HG03457 (cell line): ENCODE measurements at regions not wholly inside any gene's neighbourhood (a gene's known extent, or its start where the extent isn't known, plus 50 kb on each side); places are given as distances from the start of the nearest gene placed in this dataset.
"Not testable (repeated sequence)": the region's sequence is repeated elsewhere in the genome, so short reads cannot be mapped to it uniquely, and the experiment has no call there.

Experiments used
- ATAC-seq: cut with Tn5 transposase; IDR thresholded peaks from one replicate; pipeline ENCODE4 v1.9.1; 2021; ENCODE audit warnings: moderate number of reproducible peaks; ENCODE audit not compliant: unreplicated experiment

DNA sequence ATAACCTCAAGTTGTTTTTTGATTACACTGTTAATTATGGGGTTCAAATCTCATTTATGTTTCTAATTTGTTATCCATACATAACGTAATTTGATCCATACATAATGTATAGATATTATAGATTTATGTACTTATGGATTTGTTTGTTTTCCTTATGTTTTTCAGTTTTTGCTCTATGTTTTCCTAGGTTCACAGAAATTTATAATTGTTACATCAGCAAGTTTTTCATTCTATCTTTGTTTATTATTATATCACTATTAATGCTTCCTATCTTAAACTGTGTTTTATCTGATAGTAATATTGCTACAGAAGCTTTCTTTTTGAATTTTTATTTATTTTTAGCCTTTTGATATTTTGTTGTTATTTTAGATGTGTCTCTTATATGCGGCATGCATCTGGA is 194.3 kb upstream of the SOX21 start:
- no peak for ATAC-seq

DNA sequence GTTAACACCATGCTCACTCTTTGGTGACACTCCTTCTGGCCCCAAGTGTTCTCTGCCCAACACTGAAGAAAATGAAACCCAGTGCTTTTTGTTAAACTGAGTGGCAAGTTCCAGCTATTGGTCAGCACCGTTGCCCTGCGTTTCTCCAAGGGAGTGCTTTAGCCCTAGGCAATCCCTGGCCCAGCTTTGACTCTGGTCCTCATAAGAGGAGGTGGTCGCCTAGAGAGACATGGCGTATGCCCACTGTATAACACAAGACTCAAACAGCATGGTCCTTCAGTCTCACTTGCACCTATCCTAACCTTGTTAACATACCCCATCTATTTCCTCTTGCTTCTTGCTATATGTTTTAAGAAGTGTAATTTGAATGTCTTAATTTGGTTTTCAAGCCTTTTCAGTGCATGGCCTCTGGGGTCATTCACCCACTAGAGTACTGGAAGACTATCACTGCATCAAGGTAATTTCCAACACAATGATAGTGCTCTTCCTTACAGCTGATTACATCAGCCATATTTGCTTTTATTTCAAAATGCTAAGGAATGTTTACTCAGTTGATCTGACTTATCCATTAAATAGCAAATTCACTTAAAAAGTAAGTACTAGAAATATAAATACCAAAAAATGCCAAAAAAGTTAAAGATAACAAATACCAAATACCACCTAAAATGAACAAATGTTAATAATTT is 190.5 kb upstream of the SOX21 start:
- no peak for ATAC-seq

DNA sequence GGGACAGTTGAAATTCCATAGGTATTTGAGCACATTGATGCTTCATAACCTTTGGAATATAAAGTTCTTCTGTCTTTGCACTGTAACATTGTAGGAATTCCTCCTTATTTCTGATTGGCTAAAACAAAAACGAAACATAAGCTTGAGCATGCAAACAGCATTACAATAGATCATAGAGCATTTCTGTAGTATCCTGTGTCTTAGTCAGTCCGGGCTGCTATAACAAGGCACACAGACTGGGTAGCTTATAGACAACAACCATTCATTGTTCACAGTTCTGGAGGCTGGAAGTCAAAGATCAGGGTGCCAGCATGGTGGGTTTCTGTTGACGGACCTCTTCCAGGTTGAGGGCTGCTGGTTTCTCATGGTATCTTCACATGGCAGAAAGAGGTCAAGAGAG is 188.7 kb upstream of the SOX21 start:
- no peak for ATAC-seq

- ATAC-seq: no peak
These were observed 184.5 kb upstream of the SOX21 start for GRCh38 chr13:94896719-94897317.

- no peak for ATAC-seq
These were observed 183.9 kb upstream of the SOX21 start for GRCh38 chr13:94896238-94896637.

- no peak for ATAC-seq
These were observed 173.8 kb upstream of the SOX21 start for GRCh38 chr13:94886191-94886590.

DNA sequence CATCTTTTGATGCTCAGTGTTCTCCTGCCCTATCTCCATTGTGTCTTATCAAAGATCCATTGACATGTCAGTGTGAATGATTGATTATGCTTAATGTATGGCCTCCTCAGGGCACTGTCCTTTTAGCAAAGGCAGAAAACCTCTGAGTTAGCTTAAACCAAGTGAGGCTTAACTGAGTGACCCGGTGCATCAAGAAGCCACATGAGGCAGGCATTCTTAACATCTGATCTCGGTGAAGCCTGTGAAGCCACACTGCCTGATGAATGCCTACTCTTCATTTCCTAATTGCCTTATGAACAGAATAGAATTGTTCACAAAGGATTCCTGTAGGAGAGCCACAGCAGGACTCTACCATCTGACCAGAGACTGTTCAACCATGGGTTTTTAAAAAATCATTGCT is 168.1 kb upstream of the SOX21 start:
- no peak for ATAC-seq

DNA sequence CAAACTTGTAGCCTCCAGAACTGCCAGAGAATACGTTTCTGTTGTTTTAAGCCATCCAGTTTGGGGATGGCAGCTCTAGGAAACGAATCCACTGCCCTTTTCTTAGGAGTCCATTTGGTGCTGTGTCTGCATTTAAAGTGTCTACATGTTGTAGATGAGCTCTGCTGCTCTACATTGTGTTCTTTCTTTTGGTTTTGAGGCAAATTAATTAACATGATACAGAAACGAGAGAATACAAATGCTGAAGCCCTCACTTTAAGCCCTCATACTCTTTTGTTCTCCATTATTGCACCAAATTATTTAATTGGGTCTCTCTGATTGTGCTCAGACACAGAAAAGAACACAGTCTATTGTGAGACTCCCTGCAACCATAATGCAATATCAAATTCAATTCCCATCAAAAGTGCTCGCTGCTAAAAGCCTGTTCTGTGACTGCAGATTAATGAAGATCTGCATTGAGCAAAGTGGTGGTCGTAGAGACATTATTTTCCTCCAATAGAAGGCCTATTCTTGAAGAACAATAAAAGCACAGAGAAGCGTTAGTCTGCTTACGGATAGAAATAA is 166.3 kb upstream of the SOX21 start:
- no peak for ATAC-seq

DNA sequence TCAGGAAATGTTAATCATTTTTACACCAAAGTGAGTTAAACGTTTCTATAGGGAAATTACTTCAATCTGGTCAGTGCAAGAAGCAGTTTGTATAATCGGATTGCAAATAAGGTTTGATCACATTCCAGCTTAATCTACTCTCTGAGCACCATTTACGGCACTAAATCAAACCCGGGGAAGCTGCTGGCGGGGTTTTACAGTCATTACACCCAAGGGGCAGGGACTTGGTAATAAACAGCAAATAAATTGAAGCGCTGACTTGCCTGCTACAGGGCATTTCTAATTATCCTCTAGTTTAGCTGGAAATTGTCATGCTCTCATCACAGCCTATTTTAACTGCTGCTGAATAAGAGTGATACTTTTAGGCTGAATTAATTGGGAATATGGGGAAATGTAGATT is 152.1 kb upstream of the SOX21 start:
- ATAC-seq: no peak

DNA sequence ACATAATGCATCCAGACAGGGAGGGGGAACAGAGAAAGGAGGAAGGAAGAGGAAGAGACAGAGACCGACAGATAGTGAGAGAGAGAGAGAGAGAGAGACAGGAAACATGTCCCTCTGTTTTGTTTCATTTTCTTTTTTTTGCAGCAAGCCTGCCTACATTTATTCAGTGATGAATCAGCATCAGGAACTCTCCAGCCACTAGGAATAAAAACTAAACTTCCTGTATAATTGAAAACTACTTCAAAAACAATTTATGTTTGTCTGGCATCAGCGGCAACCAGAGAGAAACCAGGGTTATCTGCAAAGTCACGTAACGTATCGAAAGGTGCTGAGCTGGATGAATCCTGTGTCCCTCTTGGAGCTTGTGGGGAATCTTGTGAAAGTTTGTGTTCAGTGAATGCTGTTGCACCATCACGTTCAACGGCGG is 148.6 kb upstream of the SOX21 start:
- ATAC-seq: peak; percentile 79

- no peak for ATAC-seq
These were observed 147.5 kb upstream of the SOX21 start for GRCh38 chr13:94859811-94860210.

DNA sequence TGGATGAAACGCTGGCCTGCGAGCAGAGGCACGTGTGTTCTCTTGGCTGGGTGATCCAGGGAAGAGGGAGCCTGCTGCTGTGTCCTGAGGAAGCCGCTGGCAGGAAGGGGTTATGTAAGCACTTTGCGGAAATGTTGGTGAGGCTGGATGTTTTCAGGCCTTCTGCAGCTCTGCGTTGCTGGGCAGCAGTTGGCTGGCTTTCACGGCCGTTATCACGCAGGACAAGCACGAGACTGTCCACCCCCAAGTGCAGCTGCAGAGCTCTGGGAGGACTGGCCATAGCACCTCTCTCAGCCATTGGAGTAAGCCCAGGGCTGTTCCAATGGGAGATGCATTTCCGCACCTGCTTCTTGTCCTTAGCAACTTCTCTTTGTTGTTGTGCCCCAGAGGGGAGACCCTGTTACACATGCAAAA is 146.9 kb upstream of the SOX21 start:
- ATAC-seq: no peak

- no peak for ATAC-seq
These were observed 146.5 kb upstream of the SOX21 start for GRCh38 chr13:94858856-94859255.

DNA sequence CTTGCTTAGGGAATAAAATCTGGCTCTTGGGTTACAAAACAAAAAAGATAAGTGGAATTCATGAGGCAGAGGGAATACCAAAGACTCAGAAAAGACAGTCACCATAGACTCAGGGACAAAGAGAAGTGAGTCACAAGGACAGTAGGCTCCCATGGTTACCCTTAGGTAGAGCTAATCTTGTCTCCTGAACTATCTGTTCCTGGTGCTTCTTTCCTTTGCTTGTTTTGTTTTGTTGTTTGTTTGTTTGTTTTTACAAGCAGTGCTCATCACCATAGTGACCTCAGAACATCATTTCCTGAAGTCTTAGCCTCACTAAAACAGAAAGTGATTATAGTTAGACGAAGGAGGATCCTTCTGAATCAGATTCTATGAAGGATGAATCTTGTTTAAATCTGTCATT is 142.3 kb upstream of the SOX21 start:
- no peak for ATAC-seq

DNA sequence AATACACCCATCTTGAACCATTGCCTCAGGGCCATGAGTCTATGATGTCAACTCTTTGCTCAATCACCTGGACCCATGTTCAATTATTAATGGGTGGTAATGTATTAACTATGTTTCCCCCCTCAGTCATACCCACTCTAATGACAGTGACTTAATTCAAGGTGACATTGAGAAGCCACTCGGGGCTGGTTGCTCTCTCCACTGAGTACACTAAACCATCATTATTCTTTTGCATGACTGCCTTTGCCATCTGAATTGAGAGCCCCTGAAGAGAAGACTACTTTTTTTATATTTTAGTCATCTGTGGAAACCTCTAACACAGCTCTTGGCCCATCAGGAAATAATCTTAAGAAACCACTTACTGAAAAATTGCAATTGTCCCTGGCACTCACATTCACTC is 139.2 kb upstream of the SOX21 start:
- ATAC-seq: no peak

DNA sequence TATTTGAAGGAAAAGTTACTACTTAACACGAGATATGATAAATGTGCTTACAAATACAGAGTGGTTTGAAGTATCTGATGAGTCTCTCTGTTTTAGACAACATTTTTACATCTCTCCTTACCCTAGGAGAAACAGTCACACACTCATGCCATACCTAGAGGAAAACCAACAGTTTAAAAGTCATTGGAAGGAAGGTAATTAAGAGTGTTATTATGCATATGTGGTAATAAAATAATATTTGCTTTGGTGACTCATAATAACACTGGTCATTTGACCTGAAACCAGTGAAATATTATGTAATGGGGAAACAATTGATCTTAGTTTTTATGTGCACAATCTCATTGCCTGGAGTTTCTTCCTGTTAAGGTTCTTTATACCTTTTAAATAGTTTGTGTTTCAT is 136.9 kb upstream of the SOX21 start:
- no peak for ATAC-seq

GRCh38 chr13:94842901-94843300 is 130.6 kb upstream of the SOX21 start:
- ATAC-seq: no peak

DNA sequence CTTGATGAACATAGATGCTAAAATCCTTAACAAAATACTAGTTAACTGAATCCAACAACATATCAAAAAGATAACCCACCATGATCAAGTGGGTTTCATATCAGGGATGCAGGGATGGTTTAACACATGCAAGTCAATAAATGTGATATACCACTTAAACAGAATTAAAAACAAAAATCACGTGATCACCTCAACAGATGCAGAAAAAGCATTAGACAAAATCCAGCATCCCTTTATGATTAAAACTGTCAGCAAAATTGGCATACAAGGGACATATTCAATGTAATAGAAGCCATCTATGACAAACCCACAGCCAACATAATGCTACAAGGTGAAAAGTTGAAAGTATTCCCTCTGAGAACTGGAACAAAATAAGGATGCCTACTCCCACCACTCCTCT is 124.7 kb upstream of the SOX21 start:
- not testable (repeated sequence) for ATAC-seq

DNA sequence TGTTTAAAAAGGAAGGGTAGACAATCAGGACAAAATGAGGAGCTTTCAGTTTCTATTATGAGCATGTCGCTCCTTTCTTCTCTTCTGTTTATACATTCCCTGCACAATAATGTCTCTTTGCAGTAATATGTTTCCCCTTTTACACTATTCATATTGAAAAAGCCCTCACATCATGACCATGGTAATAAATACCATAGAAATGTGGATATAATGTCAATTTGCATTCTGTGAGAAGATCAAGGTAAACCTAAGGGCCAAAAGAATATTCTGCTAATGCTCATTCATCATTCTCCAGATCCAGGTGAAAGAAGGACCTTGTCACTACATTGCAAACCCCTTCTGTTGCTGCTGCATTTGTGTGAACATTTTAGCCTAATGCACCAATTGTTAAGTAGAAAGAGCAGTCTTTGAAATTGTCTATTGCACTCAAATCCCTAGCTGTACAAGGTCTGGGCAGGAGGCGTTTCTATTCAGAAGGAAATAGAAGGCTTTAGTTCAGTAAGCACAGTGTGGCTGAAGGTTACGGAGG is 117.6 kb upstream of the SOX21 start:
- no peak for ATAC-seq

DNA sequence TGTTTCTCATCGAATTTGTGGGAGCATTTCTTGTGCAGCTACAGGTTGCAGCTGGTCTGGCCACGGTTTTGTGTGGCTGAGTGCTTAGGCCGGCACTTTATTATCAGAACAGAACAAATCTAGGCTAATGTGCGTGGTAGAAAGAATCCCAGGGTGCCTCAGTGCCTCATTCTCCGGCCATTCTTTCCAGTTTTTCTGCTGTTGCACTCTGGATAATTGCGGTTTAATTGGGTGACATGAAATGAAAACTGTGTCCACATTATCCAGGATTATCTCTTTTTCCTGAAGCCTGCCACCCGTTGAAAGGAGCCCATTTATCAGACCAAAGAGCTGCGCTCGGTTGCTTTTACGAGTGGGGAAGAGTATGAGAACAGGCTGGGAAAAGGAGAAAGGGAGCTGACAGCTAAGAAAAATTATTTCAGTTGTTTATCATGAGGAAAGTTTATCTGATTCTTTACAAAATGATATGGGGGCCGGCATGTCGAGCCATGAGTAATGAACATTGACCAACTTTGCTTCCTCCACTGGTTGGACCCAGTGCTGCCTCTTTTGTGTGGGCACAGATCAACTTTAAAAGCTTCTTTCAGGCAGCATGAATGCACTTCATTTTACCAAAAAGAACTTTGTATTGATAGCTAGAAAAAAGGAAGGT is 117.0 kb upstream of the SOX21 start:
- ATAC-seq: no peak

- ATAC-seq: no peak
These were observed 115.2 kb upstream of the SOX21 start for GRCh38 chr13:94827566-94827965.

- ATAC-seq: no peak
These were observed 113.2 kb upstream of the SOX21 start for GRCh38 chr13:94825507-94825906.
